GM06990 (cell line): ENCODE measurements at regions not wholly inside any gene's neighbourhood (a gene's known extent, or its start where the extent isn't known, plus 50 kb on each side); places are given as distances from the start of the nearest gene placed in this dataset.

ENCODE experiments used
- DNase-seq: peaks from one replicate; pipeline ENCODE4 v3.0.0-alpha.2; 2011; ENCODE audit not compliant: insufficient read length; ENCODE audit errors: extremely low read depth
- H3K27me3 ChIP-seq: replicated peaks from 2 replicates; pipeline ENCODE4 v1.6.0; 2011; ENCODE audit warnings: low read length; ENCODE audit not compliant: control insufficient read depth, insufficient read depth
- H3K36me3 ChIP-seq: 2 replicates; pipeline ENCODE4 v1.5.1; 2011; ENCODE audit warnings: low read length; ENCODE audit not compliant: control insufficient read depth, insufficient read depth
- H3K4me3 ChIP-seq: replicated peaks from 2 replicates; pipeline ENCODE4 v1.5.1; 2011; ENCODE audit warnings: low read depth, mild to moderate bottlenecking, control low read depth, low read length
- TF ChIP-seq, protein P1 (sequence below): IDR thresholded peaks from 2 replicates; pipeline ENCODE4 v1.5.1; 2011; ENCODE audit warnings: low read length, control low read depth, mild to moderate bottlenecking, inconsistent platforms; ENCODE audit not compliant: insufficient read depth, poor library complexity, severe bottlenecking

DNA sequence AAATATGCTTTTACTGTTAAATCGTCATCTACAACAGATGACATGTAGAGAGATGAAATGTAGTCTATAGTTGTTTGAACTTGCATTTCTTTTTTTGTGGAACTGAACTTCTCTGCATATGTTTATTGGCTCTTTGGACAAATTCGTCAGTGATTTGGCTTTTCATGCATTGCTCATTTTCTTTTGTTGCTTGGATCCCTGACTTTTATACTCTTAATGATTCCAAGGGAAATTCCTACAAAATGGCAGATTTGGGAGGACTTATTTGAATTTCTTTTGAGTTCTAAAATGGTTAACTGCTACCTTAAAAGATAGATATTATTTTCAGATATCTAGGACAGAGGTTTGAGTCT, 65.4 kb downstream of the UTRN start:
- peak overlapping the region; percentile 21 for H3K4me3 ChIP-seq
- no peaks in the 10 kb centered on the region for H3K36me3 ChIP-seq
- TF ChIP-seq, protein P1, sequence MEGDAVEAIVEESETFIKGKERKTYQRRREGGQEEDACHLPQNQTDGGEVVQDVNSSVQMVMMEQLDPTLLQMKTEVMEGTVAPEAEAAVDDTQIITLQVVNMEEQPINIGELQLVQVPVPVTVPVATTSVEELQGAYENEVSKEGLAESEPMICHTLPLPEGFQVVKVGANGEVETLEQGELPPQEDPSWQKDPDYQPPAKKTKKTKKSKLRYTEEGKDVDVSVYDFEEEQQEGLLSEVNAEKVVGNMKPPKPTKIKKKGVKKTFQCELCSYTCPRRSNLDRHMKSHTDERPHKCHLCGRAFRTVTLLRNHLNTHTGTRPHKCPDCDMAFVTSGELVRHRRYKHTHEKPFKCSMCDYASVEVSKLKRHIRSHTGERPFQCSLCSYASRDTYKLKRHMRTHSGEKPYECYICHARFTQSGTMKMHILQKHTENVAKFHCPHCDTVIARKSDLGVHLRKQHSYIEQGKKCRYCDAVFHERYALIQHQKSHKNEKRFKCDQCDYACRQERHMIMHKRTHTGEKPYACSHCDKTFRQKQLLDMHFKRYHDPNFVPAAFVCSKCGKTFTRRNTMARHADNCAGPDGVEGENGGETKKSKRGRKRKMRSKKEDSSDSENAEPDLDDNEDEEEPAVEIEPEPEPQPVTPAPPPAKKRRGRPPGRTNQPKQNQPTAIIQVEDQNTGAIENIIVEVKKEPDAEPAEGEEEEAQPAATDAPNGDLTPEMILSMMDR = no peak
- H3K27me3 ChIP-seq = no peaks in the 10 kb centered on the region
- no peak for DNase-seq

DNA sequence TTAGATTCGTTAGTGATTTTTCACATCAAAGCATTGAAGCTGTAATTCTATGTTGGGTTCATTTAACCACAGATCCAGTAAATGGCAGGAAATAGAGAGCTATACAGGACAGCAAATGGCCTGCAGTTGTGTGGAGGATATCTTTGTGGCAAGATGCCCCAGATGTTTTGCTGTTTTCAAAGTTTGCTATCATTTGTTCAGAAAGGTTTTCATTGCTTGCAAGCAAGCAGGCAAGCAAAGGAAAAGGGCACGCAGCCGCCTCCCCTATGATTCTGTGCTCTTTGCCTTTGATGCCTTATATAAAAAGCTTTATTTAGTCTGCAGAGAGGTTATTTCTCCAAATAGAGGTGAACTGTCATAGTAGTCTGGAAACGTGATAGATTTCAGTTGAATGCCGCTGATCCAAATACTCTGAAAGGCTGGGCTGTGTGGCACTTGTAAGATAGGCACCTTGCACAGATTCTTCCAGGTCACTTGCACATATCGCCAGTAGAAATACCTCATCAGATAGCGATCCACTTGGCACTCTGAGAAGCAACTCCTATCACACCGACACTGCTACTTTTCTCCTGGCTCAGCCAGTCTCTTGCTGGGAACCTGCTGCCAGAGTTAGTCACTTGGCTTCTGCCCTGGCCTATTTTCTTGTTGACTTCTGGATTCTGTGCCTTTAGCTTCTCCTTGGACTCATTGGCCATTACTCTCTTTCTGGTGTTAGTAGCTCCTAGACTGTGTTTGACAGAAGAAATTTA, 66.4 kb downstream of the UTRN start:
- TF ChIP-seq, protein P1 = no peak
- no peak for DNase-seq
- Histone ChIP-seq H3K27me3 (no peaks in the 10 kb centered on the region), H3K36me3 (no peaks in the 10 kb centered on the region), H3K4me3 (no peak overlapping the region)

DNA sequence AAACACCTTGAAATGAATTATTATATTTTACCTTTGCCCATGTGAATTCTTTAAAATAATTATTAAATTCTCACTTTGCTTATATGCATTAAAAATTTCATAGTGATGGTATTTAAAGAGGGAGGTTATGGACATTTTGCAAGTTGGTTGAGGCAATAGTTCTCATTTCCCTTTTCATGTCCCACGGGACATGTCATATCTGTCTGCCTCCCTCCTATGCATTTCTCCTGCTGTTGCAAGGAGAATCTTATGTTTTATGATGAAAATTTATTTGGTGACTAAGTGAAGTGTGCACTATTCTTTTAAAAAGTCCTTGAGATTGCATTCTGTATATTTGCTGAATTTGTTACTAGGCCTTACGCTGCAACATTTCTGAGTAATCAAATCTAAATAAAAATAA, 67.2 kb downstream of the UTRN start:
- no peaks in the 10 kb centered on the region for H3K27me3 ChIP-seq
- DNase-seq = no peak
- H3K36me3 ChIP-seq = no peaks in the 10 kb centered on the region
- no peak overlapping the region for H3K4me3 ChIP-seq
- TF ChIP-seq, protein P1 = no peak

DNA sequence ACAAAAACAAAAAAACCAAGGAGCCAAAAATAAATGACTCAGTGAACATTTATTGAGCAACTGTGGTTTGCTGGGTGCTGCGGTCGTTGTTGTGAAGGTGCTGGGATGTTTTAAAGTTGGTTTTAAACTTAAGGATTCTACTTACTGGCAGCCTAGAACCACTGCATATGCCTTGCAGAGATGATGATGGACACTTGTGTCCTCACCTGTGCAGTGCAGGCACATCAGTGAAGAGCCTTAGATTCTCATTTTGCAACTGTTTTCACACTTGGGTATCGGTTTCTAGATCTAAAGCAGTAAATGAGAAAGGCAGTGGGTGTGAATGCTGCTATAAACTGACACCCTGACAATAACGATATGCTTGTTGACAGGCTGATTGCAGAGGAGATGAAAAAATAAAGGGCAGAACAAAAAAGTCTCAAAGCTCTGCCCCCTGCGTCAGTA, 68.8 kb downstream of the UTRN start:
- Histone ChIP-seq H3K4me3 (no peak overlapping the region), H3K36me3 (no peaks in the 10 kb centered on the region), H3K27me3 (no peaks in the 10 kb centered on the region)
- DNase-seq = peak; percentile 63
- TF ChIP-seq, protein P1 = no peak

DNA sequence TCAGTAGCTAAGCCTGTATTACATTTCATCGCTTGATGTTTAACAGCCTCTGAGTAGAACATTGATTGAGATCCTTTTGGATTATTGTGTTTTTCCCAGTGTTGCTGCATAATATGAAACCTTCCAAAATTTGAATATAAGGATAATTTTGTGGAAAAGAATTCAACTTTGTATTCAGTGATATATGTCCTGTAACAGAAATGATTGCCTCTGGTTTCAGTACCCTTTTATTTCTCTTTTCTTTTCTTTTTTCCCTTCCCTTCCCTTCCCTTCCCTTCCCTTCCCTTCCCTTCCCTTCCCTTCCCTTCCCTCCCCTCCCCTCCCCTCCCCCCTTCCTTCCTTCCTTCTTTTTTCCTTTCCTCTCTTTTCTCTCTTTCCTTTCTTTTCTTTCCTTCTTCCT, 74.6 kb downstream of the UTRN start:
- H3K4me3 ChIP-seq = no peak overlapping the region
- no peak for DNase-seq
- no peaks in the 10 kb centered on the region for H3K36me3 ChIP-seq
- TF ChIP-seq, protein P1 = no peak
- H3K27me3 ChIP-seq = no peaks in the 10 kb centered on the region

DNA sequence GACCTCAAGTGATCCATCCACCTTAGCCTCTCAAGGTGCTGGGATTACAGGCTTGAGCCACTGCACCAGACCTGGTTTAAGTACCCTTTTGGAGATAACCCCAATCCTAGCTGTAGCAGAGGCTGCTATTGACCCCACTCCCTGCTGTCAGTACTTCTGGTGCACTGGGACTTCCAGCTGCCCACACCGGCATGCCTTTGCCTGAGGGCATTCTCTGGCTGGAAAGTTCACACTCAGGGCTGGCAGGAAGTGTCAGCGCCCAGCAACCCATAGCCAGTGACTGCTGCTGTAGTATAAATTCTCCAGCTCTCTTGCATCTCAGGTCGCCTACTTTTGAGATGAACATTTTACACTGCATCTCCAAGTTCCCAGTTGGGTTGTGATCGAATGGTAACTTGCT, 75.3 kb downstream of the UTRN start:
- Histone ChIP-seq H3K27me3 (no peaks in the 10 kb centered on the region), H3K36me3 (no peaks in the 10 kb centered on the region), H3K4me3 (no peak overlapping the region)
- TF ChIP-seq, protein P1 = no peak
- DNase-seq = no peak
